Natural killer cell (primary cell): ENCODE measurements at regions not wholly inside any gene's neighbourhood (a gene's known extent, or its start where the extent isn't known, plus 50 kb on each side); places are given as distances from the start of the nearest gene placed in this dataset.

Experiments
- ATAC-seq, 3 donors: fragments of 150-1000 bp in 2 of 3; fragments of 200-7000 bp in 1 of 3; cut with Tn5 transposase; 1 replicate in 1 of 3; 2 replicates in 2 of 3; pipeline ENCODE4 v1.10.0; 2021; ENCODE audit warnings: mild to moderate bottlenecking in 2 of 3, moderate library complexity in 2 of 3
- DNase-seq, 2 donors: peaks; one replicate each; pipeline versions ENCODE4 v3.0.0 to v3.0.0-alpha.2; 2013 to 2021; ENCODE audit warnings: mixed read lengths in 1 of 2
- H3K27ac ChIP-seq: one replicate; pipeline ENCODE4 v1.5.1; 2013; ENCODE audit warnings: mild to moderate bottlenecking, low read length
- H3K27me3 ChIP-seq: one replicate; pipeline ENCODE4 v1.6.1; 2013; ENCODE audit warnings: low read length; ENCODE audit not compliant: control insufficient read depth, insufficient read depth
- H3K36me3 ChIP-seq: one replicate; pipeline ENCODE4 v1.6.1; 2013; ENCODE audit warnings: low read length; ENCODE audit not compliant: control insufficient read depth, insufficient read depth
- H3K4me1 ChIP-seq: one replicate; pipeline ENCODE4 v1.6.1; 2013; ENCODE audit warnings: low read length; ENCODE audit not compliant: control insufficient read depth, insufficient read depth
- H3K4me3 ChIP-seq: one replicate; pipeline ENCODE4 v1.5.1; 2013; ENCODE audit warnings: low read length
- H3K9me3 ChIP-seq: one replicate; pipeline ENCODE4 v1.6.1; 2013; ENCODE audit warnings: low read length; ENCODE audit not compliant: control insufficient read depth, insufficient read depth
- H3K27ac Mint-ChIP-seq, 2 donors: one replicate each; pipeline ENCODE4 v1.8.0; 2022; ENCODE audit warnings: mild to moderate bottlenecking in 2 of 2, mixed read lengths in 2 of 2, moderate library complexity in 1 of 2
- H3K27me3 Mint-ChIP-seq, 2 donors: one replicate each; pipeline ENCODE4 v1.8.0; 2022; ENCODE audit warnings: low read depth in 2 of 2, mixed read lengths in 2 of 2
- H3K36me3 Mint-ChIP-seq: one replicate; pipeline ENCODE4 v1.8.0; 2022; ENCODE audit warnings: mixed read lengths
- H3K4me1 Mint-ChIP-seq, 2 donors: one replicate each; pipeline ENCODE4 v1.8.0; 2022; ENCODE audit warnings: mixed read lengths in 2 of 2
- H3K4me3 Mint-ChIP-seq: one replicate; pipeline ENCODE4 v1.8.0; 2022; ENCODE audit warnings: mild to moderate bottlenecking, moderate library complexity, mixed read lengths
- H3K9me3 Mint-ChIP-seq, 2 donors: one replicate each; pipeline ENCODE4 v1.8.0; 2022; ENCODE audit warnings: mixed read lengths in 2 of 2
- CTCF ChIP-seq: fragments of 200-600 bp; IDR thresholded peaks from one replicate; pipeline ENCODE4 v1.8.0; 2022; ENCODE audit warnings: antibody characterized with exemption
- WGBS: methylation state at CpG from one replicate; pipeline ENCODE4 v1.1.7; 2013; ENCODE audit warnings: missing lambda C conversion rate; ENCODE audit not compliant: insufficient coverage; 5-methylcytosine and 5-hydroxymethylcytosine counted together
- intact Hi-C: fragments of 100-400 bp; cut with micrococcal nuclease; formaldehyde crosslinking; loops from one replicate; pipeline ENCODE4 v1.14.2; 2022

- H3K9me3 ChIP-seq = no peaks in the 10 kb centered on the region
- H3K4me1 ChIP-seq = no peaks in the 10 kb centered on the region
- H3K36me3 ChIP-seq = no peaks in the 10 kb centered on the region
- Mint-ChIP-seq H3K27ac (no peak overlapping the region), H3K9me3 (no peaks in the 10 kb centered on the region), H3K4me3 (no peak overlapping the region), H3K36me3 (no peaks in the 10 kb centered on the region), H3K27me3 (no peaks in the 10 kb centered on the region), H3K4me1 (no peaks in the 10 kb centered on the region)
- 60% methylated on average over 2 of the region's 3 CpGs for WGBS
- no peak for DNase-seq
- intact Hi-C loops = no loop called here
- no peaks in the 10 kb centered on the region for H3K27me3 ChIP-seq
- ATAC-seq = no peak
- no peak overlapping the region for H3K27ac ChIP-seq
- H3K4me3 ChIP-seq = no peak overlapping the region
- no peak for TF ChIP-seq CTCF
These were observed 87.0 kb upstream of the TSPAN5 start for GRCh38 chr4:98745366-98745765.

- H3K27ac Mint-ChIP-seq = no peak overlapping the region
- no peaks in the 10 kb centered on the region for H3K4me1 ChIP-seq
- H3K4me3 Mint-ChIP-seq = no peak overlapping the region
- intact Hi-C loops = no loop called here
- H3K36me3 ChIP-seq = no peaks in the 10 kb centered on the region
- no peaks in the 10 kb centered on the region for H3K36me3 Mint-ChIP-seq
- H3K27me3 Mint-ChIP-seq = no peaks in the 10 kb centered on the region
- no peak for ATAC-seq
- WGBS = 91% methylated on average over 4 of the region's 4 CpGs
- no peaks in the 10 kb centered on the region for H3K27me3 ChIP-seq
- DNase-seq = no peak
- H3K27ac ChIP-seq = no peak overlapping the region
- TF ChIP-seq CTCF = no peak
- no peaks in the 10 kb centered on the region for H3K9me3 ChIP-seq
- no peak overlapping the region for H3K4me3 ChIP-seq
- H3K4me1 Mint-ChIP-seq = no peaks in the 10 kb centered on the region
- no peaks in the 10 kb centered on the region for H3K9me3 Mint-ChIP-seq
These were observed 86.2 kb upstream of the TSPAN5 start for GRCh38 chr4:98744372-98745150.

DNA sequence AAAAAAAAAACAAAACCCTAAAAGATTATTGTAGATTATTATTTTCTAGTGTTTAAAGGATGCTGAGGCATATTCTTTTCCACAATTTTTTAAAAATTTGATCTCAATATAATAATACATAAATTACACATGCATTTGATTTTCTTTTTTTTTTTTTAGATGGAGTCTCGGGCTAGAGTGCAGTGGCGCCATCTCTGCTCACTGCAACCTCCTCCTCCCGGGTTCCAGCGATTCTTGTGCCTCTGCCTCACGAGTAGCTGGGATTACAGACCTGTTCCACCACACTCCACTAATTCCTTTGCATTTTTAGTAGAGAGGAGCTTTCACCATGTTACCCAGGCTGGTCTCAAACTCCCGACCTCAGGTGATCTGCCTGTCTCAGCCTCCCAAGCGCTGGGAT, 83.5 kb upstream of the TSPAN5 start:
- no peak for ATAC-seq
- Mint-ChIP-seq H3K4me3 (no peak overlapping the region), H3K27me3 (no peaks in the 10 kb centered on the region), H3K9me3 (no peaks in the 10 kb centered on the region), H3K4me1 (no peaks in the 10 kb centered on the region), H3K27ac (no peak overlapping the region), H3K36me3 (peaks cover 7% of the 10 kb centered on the region)
- no peak for DNase-seq
- Histone ChIP-seq H3K9me3 (no peaks in the 10 kb centered on the region), H3K4me1 (no peaks in the 10 kb centered on the region), H3K4me3 (no peak overlapping the region), H3K36me3 (no peaks in the 10 kb centered on the region), H3K27me3 (no peaks in the 10 kb centered on the region), H3K27ac (no peak overlapping the region)
- WGBS = 98% methylated on average over 7 of the region's 7 CpGs
- no peak for TF ChIP-seq CTCF
- intact Hi-C loops = no loop called here

- peaks cover 7% of the 10 kb centered on the region for H3K36me3 Mint-ChIP-seq
- H3K36me3 ChIP-seq = no peaks in the 10 kb centered on the region
- ATAC-seq (no peak), DNase-seq (no peak)
- no peaks in the 10 kb centered on the region for H3K27me3 ChIP-seq
- intact Hi-C loops = no loop called here
- H3K27me3 Mint-ChIP-seq = no peaks in the 10 kb centered on the region
- no peak overlapping the region for H3K27ac Mint-ChIP-seq
- no peak overlapping the region for H3K4me3 ChIP-seq
- no peaks in the 10 kb centered on the region for H3K4me1 Mint-ChIP-seq
- no peak overlapping the region for H3K4me3 Mint-ChIP-seq
- no peaks in the 10 kb centered on the region for H3K4me1 ChIP-seq
- no peak overlapping the region for H3K27ac ChIP-seq
- no peaks in the 10 kb centered on the region for H3K9me3 ChIP-seq
- TF ChIP-seq CTCF = no peak
- WGBS = 93% methylated on average over 3 of the region's 6 CpGs
- H3K9me3 Mint-ChIP-seq = no peaks in the 10 kb centered on the region
These were observed 81.3 kb upstream of the TSPAN5 start for GRCh38 chr4:98739751-98740150.
